K562 (cell line): ENCODE measurements at regions not wholly inside any gene's neighbourhood (a gene's known extent, or its start where the extent isn't known, plus 50 kb on each side); places are given as distances from the start of the nearest gene placed in this dataset.

Experiments used
- ATAC-seq: fragments of 200-7000 bp; cut with Tn5 transposase; 3 replicates; pipeline ENCODE4 v1.9.1; 2020; ENCODE audit warnings: moderate library complexity
- BruUV-seq: library from RNA; stranded (reverse); fragments of 400-500 nt; replicated peaks from 2 replicates; lab custom pipeline; 2021; lab: Mats Ljungman, UMichigan
- CTCF ChIA-PET: fragments of 300-600 bp; formaldehyde crosslinking; extraction: SDS; loops from one replicate; lab custom pipeline; 2021; ENCODE audit warnings: low intra/inter-chr PET ratio; lab: Yijun Ruan, JAX
- POLR2A ChIA-PET: fragments of 300-600, 350-650 bp; sonication (Branson Sonifier 250); formaldehyde crosslinking; extraction: SDS; loops from one replicate; lab custom pipeline; 2021; ENCODE audit warnings: antibody characterized with exemption, inconsistent platforms; lab: Yijun Ruan, JAX
- DNase-seq, 4 experiments: peaks; one replicate each; pipeline versions ENCODE4 v3.0.0 to v3.0.0-alpha.2; 2011 to 2018; ENCODE audit warnings: low spot score in 3 of 4, mixed read lengths in 3 of 4; ENCODE audit errors: extremely low read depth in 1 of 4
- FAIRE-seq: peaks from 2 replicates; lab custom pipeline; 2011; peaks lifted over from hg19 to GRCh38; lab: Jason Lieb, UNC
- H2AFZ ChIP-seq: 2 replicates; pipeline ENCODE4 v1.6.0; 2011; ENCODE audit warnings: low read depth, low read length, control low read depth, inconsistent platforms
- H3K27ac ChIP-seq: fragments of 200-600 bp; 3 replicates; pipeline ENCODE4 v1.8.0; 2011; ENCODE audit warnings: low read depth, mild to moderate bottlenecking, control low read depth, inconsistent platforms, low read length, moderate library complexity, mixed read lengths; ENCODE audit errors: extremely low read depth
- H3K27me3 ChIP-seq, 2 experiments: fragments of 300-600 bp in 1 of 2; 2 replicates in 1 of 2; 3 replicates in 1 of 2; pipeline versions ENCODE4 v1.6.0 to v1.8.0; 2011; ENCODE audit warnings: inconsistent platforms in 2 of 2, low read length in 2 of 2, mild to moderate bottlenecking in 1 of 2, mixed read lengths in 1 of 2, moderate library complexity in 1 of 2; ENCODE audit not compliant: control insufficient read depth in 2 of 2, insufficient read depth in 2 of 2
- H3K36me3 ChIP-seq: fragments of 300-600 bp; 3 replicates; pipeline ENCODE4 v1.8.0; 2011; ENCODE audit warnings: mild to moderate bottlenecking, low read length, inconsistent platforms; ENCODE audit not compliant: control insufficient read depth, insufficient read depth
- H3K4me1 ChIP-seq, 2 experiments: fragments of 200-600 bp in 1 of 2; replicated peaks in 1 of 2; 2 replicates in 1 of 2; 3 replicates in 1 of 2; pipeline versions ENCODE4 v1.5.1 to v1.8.0; 2011; ENCODE audit warnings: inconsistent platforms in 2 of 2, low read length in 2 of 2, mild to moderate bottlenecking in 1 of 2, mixed read lengths in 1 of 2, moderate library complexity in 1 of 2; ENCODE audit not compliant: control insufficient read depth in 2 of 2, insufficient read depth in 2 of 2
- H3K4me2 ChIP-seq: 2 replicates; pipeline ENCODE4 v1.6.1; 2011; ENCODE audit warnings: low read length, control low read depth, inconsistent platforms, mixed read lengths; ENCODE audit not compliant: insufficient read depth
- H3K4me3 ChIP-seq: fragments of 200-600 bp; sonication (generic), shearing (Covaris generic); 2 replicates; pipeline ENCODE4 v1.5.1; 2016; ENCODE audit warnings: control low read depth, inconsistent platforms
- H3K79me2 ChIP-seq: fragments of 200-600 bp; 3 replicates; pipeline ENCODE4 v1.8.0; 2011; ENCODE audit warnings: low read length, inconsistent platforms; ENCODE audit not compliant: control insufficient read depth, insufficient read depth
- H3K9ac ChIP-seq, 2 experiments: 2 replicates each; pipeline versions ENCODE4 v1.6.0 to v1.6.1; 2011; ENCODE audit warnings: low read depth in 2 of 2, low read length in 2 of 2, control low read depth in 1 of 2, inconsistent platforms in 1 of 2, mild to moderate bottlenecking in 1 of 2, mixed read lengths in 1 of 2; ENCODE audit not compliant: insufficient read depth in 1 of 2
- H3K9me1 ChIP-seq: one replicate; pipeline ENCODE4 v1.6.0; 2011; ENCODE audit warnings: inconsistent platforms, mild to moderate bottlenecking, low read length, moderate library complexity; ENCODE audit not compliant: control insufficient read depth, insufficient read depth
- H3K9me3 ChIP-seq: replicated peaks from 2 replicates; pipeline ENCODE4 v1.5.1; 2011; ENCODE audit warnings: low read depth, low read length, inconsistent platforms; ENCODE audit not compliant: control insufficient read depth, insufficient read depth
- H4K20me1 ChIP-seq: replicated peaks from 2 replicates; pipeline ENCODE4 v1.6.1; 2011; ENCODE audit warnings: low read length, inconsistent platforms, mixed read lengths; ENCODE audit not compliant: control insufficient read depth, insufficient read depth
- ARHGAP35 ChIP-seq: fragments of 450-650 bp; IDR thresholded peaks from 2 replicates; pipeline ENCODE4 v1.6.1; 2018; ENCODE audit not compliant: partially characterized antibody
- ARID3B ChIP-seq: fragments of 250-450 bp; sonication (Bioruptor Pico); IDR thresholded peaks from 2 replicates; pipeline ENCODE4 v1.4.0; 2020; ENCODE audit warnings: borderline replicate concordance
- BACH1 ChIP-seq: fragments of 200-800 bp; sonication (Bioruptor generic); IDR thresholded peaks from 2 replicates; pipeline ENCODE4 v1.6.1; 2016; ENCODE audit warnings: missing genetic modification characterization, missing compliant biosample characterization
- CBX1 ChIP-seq: sonication (generic); IDR thresholded peaks from 2 replicates; pipeline ENCODE4 v1.6.1; 2016; ENCODE audit warnings: antibody characterized with exemption, low read depth, mild to moderate bottlenecking
- EGR1 ChIP-seq: fragments of 450-650 bp; conservative IDR thresholded peaks from 2 replicates; pipeline ENCODE4 v1.6.1; 2017; ENCODE audit warnings: mild to moderate bottlenecking
- ESRRB ChIP-seq: fragments of 250-450 bp; sonication (Bioruptor Pico); IDR thresholded peaks from 2 replicates; pipeline ENCODE4 v1.5.0; 2020; ENCODE audit warnings: mild to moderate bottlenecking, moderate library complexity, borderline replicate concordance
- ETV6 ChIP-seq, 3 experiments: fragments of 150-350 bp in 1 of 3; sonication (generic) in 1 of 3; formaldehyde crosslinking in 1 of 3; IDR thresholded peaks; 2 replicates each; pipeline versions ENCODE4 v1.6.1 to v1.8.0; 2014 to 2022; ENCODE audit warnings: borderline replicate concordance in 2 of 3, low read depth in 2 of 3, antibody characterized with exemption in 1 of 3, low read length in 1 of 3, mild to moderate bottlenecking in 1 of 3, missing genetic modification reagents in 1 of 3
- GTF2E2 ChIP-seq: fragments of 200-800 bp; sonication (Bioruptor generic); IDR thresholded peaks from 2 replicates; pipeline ENCODE4 v1.6.1; 2016; ENCODE audit warnings: missing genetic modification characterization, missing compliant biosample characterization
- MAFF ChIP-seq: IDR thresholded peaks from 2 replicates; pipeline ENCODE4 v1.6.1; 2012; ENCODE audit warnings: low read length, improper control_type of control experiment
- NR3C1 ChIP-seq: sonication (generic); formaldehyde crosslinking; IDR thresholded peaks from 2 replicates; pipeline ENCODE4 v1.8.1; 2022; ENCODE audit warnings: missing genetic modification reagents
- PTTG1 ChIP-seq: fragments of 450-650 bp; IDR thresholded peaks from 2 replicates; pipeline ENCODE4 v1.6.1; 2016; ENCODE audit warnings: low read depth, mild to moderate bottlenecking, missing genetic modification characterization, missing compliant biosample characterization
- RBM25 ChIP-seq: fragments of 200-400 bp; formaldehyde crosslinking; IDR thresholded peaks from 2 replicates; pipeline ENCODE4 v1.6.1; 2018; ENCODE audit warnings: low read length, low read depth, moderate library complexity; ENCODE audit not compliant: severe bottlenecking
- SRSF1 ChIP-seq: fragments of 200-400 bp; formaldehyde crosslinking; IDR thresholded peaks from 2 replicates; pipeline ENCODE4 v1.6.1; 2017; ENCODE audit warnings: mild to moderate bottlenecking, low read depth, low read length, moderate library complexity
- TEAD1 ChIP-seq, 2 experiments: fragments of 450-650 bp in 1 of 2; sonication (generic) in 1 of 2; formaldehyde crosslinking; IDR thresholded peaks; 2 replicates each; pipeline versions ENCODE4 v1.4.0 to v1.8.0; 2020 to 2022; ENCODE audit warnings: mild to moderate bottlenecking in 2 of 2, missing genetic modification reagents in 1 of 2
- ZKSCAN3 ChIP-seq: fragments of 250-450 bp; sonication (Bioruptor Pico); IDR thresholded peaks from 2 replicates; pipeline ENCODE4 v1.4.0; 2020
- ZNF165 ChIP-seq: fragments of 250-450 bp; sonication (Bioruptor Pico); IDR thresholded peaks from 2 replicates; pipeline ENCODE4 v1.4.0; 2020; ENCODE audit warnings: borderline replicate concordance
- ZNF830 ChIP-seq: fragments of 250-450 bp; sonication (Bioruptor Pico); IDR thresholded peaks from 2 replicates; pipeline ENCODE4 v1.5.0; 2021; ENCODE audit warnings: mild to moderate bottlenecking
- WGBS: fragments of 100-300 bp; shearing (Covaris generic); methylation state at CpG from one replicate; pipeline ENCODE4 v1.1.6; 2016; ENCODE audit warnings: low coverage, mixed read lengths; ENCODE audit not compliant: insufficient coverage; ENCODE audit errors: missing lambda C conversion rate; 5-methylcytosine and 5-hydroxymethylcytosine counted together
- in situ Hi-C: fragments of 300-500 bp; cut with MboI; formaldehyde crosslinking; loops from 4 replicates; pipeline ENCODE4 v1.15.0; 2018; ENCODE audit warnings: inconsistent platforms, mixed read lengths
- intact Hi-C: fragments of 100-400 bp; cut with micrococcal nuclease; formaldehyde crosslinking; loops from 2 replicates; pipeline ENCODE4 v1.14.2; 2022
- TF ChIP-seq, protein P1 (sequence below): IDR thresholded peaks from 2 replicates; pipeline ENCODE4 v1.6.1; 2011; ENCODE audit not compliant: insufficient read length; ENCODE audit errors: extremely low read depth

DNA sequence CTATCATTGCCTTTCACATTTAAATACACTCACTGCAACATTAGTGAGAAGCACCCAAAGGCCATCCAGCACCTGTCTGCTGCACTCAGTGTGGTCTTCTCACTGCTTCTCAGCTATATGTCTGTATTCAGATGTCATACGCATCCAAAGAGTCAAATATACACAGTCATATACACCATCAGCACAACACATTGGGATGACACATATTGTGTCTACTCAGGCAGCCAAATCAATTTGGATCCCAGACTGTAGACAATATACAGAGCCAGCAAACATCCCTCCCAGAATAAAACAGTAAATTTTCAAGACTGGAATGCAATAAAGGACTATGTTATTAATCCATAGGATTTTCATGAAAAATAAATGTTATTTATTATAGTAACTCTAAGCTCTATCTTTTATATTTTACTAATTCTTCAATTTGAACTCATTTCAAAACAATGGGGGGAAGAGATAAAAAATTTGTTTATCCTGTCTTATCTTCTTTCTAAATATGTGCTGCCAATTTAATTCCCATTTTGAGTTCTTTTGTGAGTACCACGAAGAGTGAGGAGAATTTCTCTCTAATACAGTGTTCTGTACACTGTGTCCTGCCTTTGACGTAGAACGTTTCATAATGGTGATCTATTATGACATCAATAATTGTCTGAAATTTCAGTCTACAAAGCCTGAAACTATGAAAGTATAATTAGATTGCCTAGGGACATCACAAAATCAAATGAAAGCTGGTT, 602.2 kb upstream of the CXADR start (continued):
- TF ChIP-seq GTF2E2 (tag) (no peak), ETV6 (IDR thresholded peaks at IDR 0.05; ENCODE audit: borderline replicate concordance in 1 of 2, low read depth in 2 of 2, low read length in 1 of 2) (no peak), ETV6 (CRISPR knock-in tag; IDR thresholded peaks at IDR 0.05; ENCODE audit: borderline replicate concordance) (no peak), BACH1 (tag) (no peak), CBX1 (no peak)
- TF ChIP-seq, protein P1, sequence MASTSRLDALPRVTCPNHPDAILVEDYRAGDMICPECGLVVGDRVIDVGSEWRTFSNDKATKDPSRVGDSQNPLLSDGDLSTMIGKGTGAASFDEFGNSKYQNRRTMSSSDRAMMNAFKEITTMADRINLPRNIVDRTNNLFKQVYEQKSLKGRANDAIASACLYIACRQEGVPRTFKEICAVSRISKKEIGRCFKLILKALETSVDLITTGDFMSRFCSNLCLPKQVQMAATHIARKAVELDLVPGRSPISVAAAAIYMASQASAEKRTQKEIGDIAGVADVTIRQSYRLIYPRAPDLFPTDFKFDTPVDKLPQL = no peak
- TF ChIP-seq, all 486 proteins: peak for 0

GRCh38 chr21:16911166-16911607, 601.7 kb upstream of the CXADR start:
- intact Hi-C loops = no loop called here
- no peaks in the 10 kb centered on the region for H3K9me1 ChIP-seq
- H3K4me3 ChIP-seq = no peak overlapping the region
- no peak for DNase-seq
- WGBS = 0% methylated on average over 1 of the region's 1 CpG
- no TSS peak for BruUV-seq
- H3K4me1 ChIP-seq = no peaks in the 10 kb centered on the region
- no peak for ATAC-seq
- POLR2A ChIA-PET = interaction anchor here (0.6 kb wide), 1 partner anchor 842 kb away, joined by 3 read pairs; no protein-coding TSS in a partner anchor
- H2AFZ ChIP-seq = no peak overlapping the region
- FAIRE-seq = no peak
- in situ Hi-C loops = no loop called here
- H3K4me2 ChIP-seq = no peak overlapping the region
- no peaks in the 10 kb centered on the region for H4K20me1 ChIP-seq
- H3K9me3 ChIP-seq = no peaks in the 10 kb centered on the region
- no peak overlapping the region for H3K27ac ChIP-seq
- H3K9ac ChIP-seq = no peak overlapping the region
- no peak for TF ChIP-seq RBM25
- TF ChIP-seq PTTG1 (tag) = no peak
- no peak for TF ChIP-seq ARID3B (CRISPR knock-in tag)
- no peak for TF ChIP-seq ZKSCAN3 (CRISPR knock-in tag)
- no peak for TF ChIP-seq ARHGAP35
- no peak for TF ChIP-seq ZNF830 (CRISPR knock-in tag)
- TF ChIP-seq EGR1 = no peak
- no peak for TF ChIP-seq MAFF
- no peak for TF ChIP-seq CBX1
- TF ChIP-seq TEAD1 (CRISPR knock-in tag; IDR thresholded peaks at IDR 0.05) = no peak
- TF ChIP-seq ESRRB (CRISPR knock-in tag) = no peak
- no peak for TF ChIP-seq ZNF165
- no peak for TF ChIP-seq NR3C1 (CRISPR knock-in tag)
- no peak for TF ChIP-seq SRSF1
- H3K79me2 ChIP-seq = no peaks in the 10 kb centered on the region
- H3K27me3 ChIP-seq = no peaks in the 10 kb centered on the region
- CTCF ChIA-PET = no interaction called here
- no peaks in the 10 kb centered on the region for H3K36me3 ChIP-seq
